Osteoblast (primary cell): ENCODE measurements at regions not wholly inside any gene's neighbourhood (a gene's known extent, or its start where the extent isn't known, plus 50 kb on each side); places are given as distances from the start of the nearest gene placed in this dataset.

ENCODE experiments used
- DNase-seq: peaks from one replicate; pipeline ENCODE4 v3.0.0; 2011; ENCODE audit warnings: low spot score, mixed read lengths; ENCODE audit not compliant: insufficient read length; ENCODE audit errors: missing footprints
- H2AFZ ChIP-seq: 2 replicates; pipeline ENCODE4 v1.6.0; 2011; ENCODE audit warnings: mild to moderate bottlenecking, low read length
- H3K27ac ChIP-seq: 2 replicates; pipeline ENCODE4 v1.5.1; 2011; ENCODE audit warnings: mild to moderate bottlenecking, low read depth, low read length, moderate library complexity
- H3K27me3 ChIP-seq: 2 replicates; pipeline ENCODE4 v1.6.0; 2012; ENCODE audit warnings: mild to moderate bottlenecking, control low read depth, inconsistent platforms, low read length, moderate library complexity; ENCODE audit not compliant: insufficient read depth
- H3K36me3 ChIP-seq: 2 replicates; pipeline ENCODE4 v1.5.1; 2011; ENCODE audit warnings: mild to moderate bottlenecking, low read length, control low read depth, moderate library complexity; ENCODE audit not compliant: insufficient read depth
- H3K4me1 ChIP-seq: 2 replicates; pipeline ENCODE4 v1.5.1; 2011; ENCODE audit warnings: mild to moderate bottlenecking, low read length, control low read depth, moderate library complexity; ENCODE audit not compliant: insufficient read depth
- H3K4me2 ChIP-seq: 2 replicates; pipeline ENCODE4 v1.6.0; 2011; ENCODE audit warnings: mild to moderate bottlenecking, low read length; ENCODE audit not compliant: insufficient read depth
- H3K4me3 ChIP-seq: fragments of 200-600 bp; sonication (generic); 3 replicates; pipeline ENCODE4 v1.5.1; 2012; ENCODE audit warnings: mild to moderate bottlenecking, low read length, inconsistent platforms; ENCODE audit not compliant: insufficient read depth
- H3K79me2 ChIP-seq: 2 replicates; pipeline ENCODE4 v1.6.0; 2012; ENCODE audit warnings: mild to moderate bottlenecking, low read length, control low read depth, inconsistent platforms; ENCODE audit not compliant: insufficient read depth
- H3K9me3 ChIP-seq: 2 replicates; pipeline ENCODE4 v1.5.1; 2011; ENCODE audit warnings: low read depth, low read length, control low read depth
- H4K20me1 ChIP-seq: 2 replicates; pipeline ENCODE4 v1.6.0; 2012; ENCODE audit warnings: mild to moderate bottlenecking, low read length, control low read depth; ENCODE audit not compliant: insufficient read depth
- TF ChIP-seq, protein P1 (sequence below): IDR thresholded peaks from 2 replicates; pipeline ENCODE4 v1.5.1; 2011; ENCODE audit warnings: mild to moderate bottlenecking, low read depth, low read length, moderate library complexity; ENCODE audit errors: extremely low read depth

- no peaks in the 10 kb centered on the region for H3K9me3 ChIP-seq
- H3K4me1 ChIP-seq: peaks cover 3% of the 10 kb centered on the region
- no peaks in the 10 kb centered on the region for H3K27me3 ChIP-seq
- TF ChIP-seq, protein P1, sequence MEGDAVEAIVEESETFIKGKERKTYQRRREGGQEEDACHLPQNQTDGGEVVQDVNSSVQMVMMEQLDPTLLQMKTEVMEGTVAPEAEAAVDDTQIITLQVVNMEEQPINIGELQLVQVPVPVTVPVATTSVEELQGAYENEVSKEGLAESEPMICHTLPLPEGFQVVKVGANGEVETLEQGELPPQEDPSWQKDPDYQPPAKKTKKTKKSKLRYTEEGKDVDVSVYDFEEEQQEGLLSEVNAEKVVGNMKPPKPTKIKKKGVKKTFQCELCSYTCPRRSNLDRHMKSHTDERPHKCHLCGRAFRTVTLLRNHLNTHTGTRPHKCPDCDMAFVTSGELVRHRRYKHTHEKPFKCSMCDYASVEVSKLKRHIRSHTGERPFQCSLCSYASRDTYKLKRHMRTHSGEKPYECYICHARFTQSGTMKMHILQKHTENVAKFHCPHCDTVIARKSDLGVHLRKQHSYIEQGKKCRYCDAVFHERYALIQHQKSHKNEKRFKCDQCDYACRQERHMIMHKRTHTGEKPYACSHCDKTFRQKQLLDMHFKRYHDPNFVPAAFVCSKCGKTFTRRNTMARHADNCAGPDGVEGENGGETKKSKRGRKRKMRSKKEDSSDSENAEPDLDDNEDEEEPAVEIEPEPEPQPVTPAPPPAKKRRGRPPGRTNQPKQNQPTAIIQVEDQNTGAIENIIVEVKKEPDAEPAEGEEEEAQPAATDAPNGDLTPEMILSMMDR: no peak
- no peak overlapping the region for H3K4me3 ChIP-seq
- H2AFZ ChIP-seq: no peak overlapping the region
- H3K4me2 ChIP-seq: no peak overlapping the region
- H3K27ac ChIP-seq: no peak overlapping the region
- no peaks in the 10 kb centered on the region for H4K20me1 ChIP-seq
- H3K79me2 ChIP-seq: no peaks in the 10 kb centered on the region
- H3K36me3 ChIP-seq: no peaks in the 10 kb centered on the region
- DNase-seq: no peak
Measured at GRCh38 chr15:67920524-67921240, 80.8 kb upstream of the RNU6-1 start.

DNA sequence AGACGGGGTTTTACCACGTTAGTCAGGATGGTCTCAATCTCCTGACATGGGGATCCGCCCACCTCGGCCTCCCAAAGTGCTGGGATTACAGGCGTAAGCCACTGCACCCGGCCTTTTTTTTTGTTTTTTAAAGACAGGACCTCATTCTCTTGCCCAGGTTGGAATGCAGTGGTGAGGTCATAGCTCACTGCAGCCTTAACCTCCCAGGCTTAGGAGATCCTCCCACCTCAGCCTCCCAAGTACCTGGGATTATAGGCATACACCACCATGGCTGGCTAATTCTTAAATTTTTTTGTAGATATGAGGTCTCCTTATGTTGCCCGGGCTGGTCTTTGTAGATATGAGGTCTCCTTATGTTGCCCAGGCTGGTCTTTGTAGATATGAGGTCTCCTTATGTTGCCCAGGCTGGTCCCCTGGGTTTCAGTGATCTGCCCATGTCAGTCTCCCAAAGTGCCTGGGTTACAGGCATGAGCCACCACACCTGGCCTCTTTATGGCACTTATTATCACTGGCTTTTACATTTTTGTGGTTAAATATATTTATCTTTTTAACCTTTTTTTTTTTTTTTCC lies 82.3 kb upstream of the RNU6-1 start:
- H3K4me1 ChIP-seq: no peaks in the 10 kb centered on the region

GRCh38 chr15:67922971-67923945 lies 83.4 kb upstream of the RNU6-1 start:
- H3K27me3 ChIP-seq: no peaks in the 10 kb centered on the region
- no peak overlapping the region for H3K4me3 ChIP-seq
- TF ChIP-seq, protein P1: no peak
- H3K36me3 ChIP-seq: no peaks in the 10 kb centered on the region
- H3K4me2 ChIP-seq: no peak overlapping the region
- DNase-seq: peak; percentile 11
- H3K9me3 ChIP-seq: no peaks in the 10 kb centered on the region
- no peaks in the 10 kb centered on the region for H4K20me1 ChIP-seq
- peak overlapping the region; percentile 47 for H2AFZ ChIP-seq
- no peaks in the 10 kb centered on the region for H3K79me2 ChIP-seq
- no peak overlapping the region for H3K27ac ChIP-seq
- H3K4me1 ChIP-seq: peaks cover 9% of the 10 kb centered on the region

More for the DNA sequence above, 82.3 kb upstream of the RNU6-1 start:
- Histone ChIP-seq H4K20me1 (no peaks in the 10 kb centered on the region), H3K79me2 (no peaks in the 10 kb centered on the region), H3K4me3 (no peak overlapping the region), H3K27ac (no peak overlapping the region), H2AFZ (no peak overlapping the region), H3K36me3 (no peaks in the 10 kb centered on the region), H3K4me2 (no peak overlapping the region), H3K27me3 (no peaks in the 10 kb centered on the region), H3K9me3 (no peaks in the 10 kb centered on the region)
- DNase-seq: no peak
- TF ChIP-seq, protein P1: no peak
